ENCODE measurements at regions not wholly inside any gene's neighbourhood (a gene's known extent, or its start where the extent isn't known, plus 50 kb on each side); places are given as distances from the start of the nearest gene placed in this dataset.
"Not testable (repeated sequence)": the region's sequence is repeated elsewhere in the genome, so short reads cannot be mapped to it uniquely, and the experiment has no call there.

DNA sequence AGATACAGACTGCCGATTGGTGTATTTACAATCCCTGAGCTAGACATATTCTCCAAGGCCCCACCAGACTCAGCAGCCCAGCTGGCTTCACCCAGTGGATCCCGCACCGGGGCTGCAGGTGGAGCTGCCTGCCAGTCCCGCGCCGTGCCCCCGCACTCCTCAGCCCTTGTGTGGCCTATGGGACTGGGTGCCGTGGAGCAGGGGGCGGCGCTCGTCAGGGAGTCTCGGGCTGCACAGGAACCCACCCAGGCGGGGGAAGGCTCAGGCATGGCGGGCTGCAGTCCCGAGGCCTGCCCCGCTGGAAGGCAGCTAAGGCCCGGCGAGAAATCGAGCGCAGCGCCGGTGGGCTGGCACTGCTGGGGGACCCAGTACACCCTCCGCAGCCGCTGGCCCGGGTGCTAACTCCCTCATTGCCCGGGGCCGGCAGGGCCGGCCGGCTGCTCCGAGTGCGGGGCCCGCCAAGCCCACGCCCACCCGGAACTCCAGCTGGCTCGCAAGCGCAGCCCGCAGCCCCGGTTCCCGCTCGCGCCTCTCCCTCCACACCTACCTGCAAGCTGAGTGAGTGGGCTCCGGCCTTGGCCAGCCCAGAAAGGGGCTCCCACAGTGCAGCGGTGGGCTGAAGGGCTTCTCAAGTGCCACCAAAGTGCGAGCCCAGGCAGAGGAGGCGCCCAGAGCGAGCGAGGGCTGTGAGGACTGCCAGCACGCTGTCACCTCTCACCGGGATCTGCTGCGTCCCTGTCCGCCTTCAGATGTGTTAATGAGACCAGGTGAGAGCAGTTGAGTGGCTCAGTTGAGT lies 137.8 kb upstream of the LCORL start:
- not testable (repeated sequence) for H4K8ac ChIP-seq (ENCODE audit: low read length); H3K36me3 ChIP-seq (ENCODE audit: control insufficient read depth in 1 of 2, insufficient read depth in 2 of 2, low read depth in 1 of 2, low read length in 2 of 2); DNase-seq; H2BK12ac ChIP-seq (ENCODE audit: low read length in 2 of 2); H3K79me1 ChIP-seq (replicated peaks; ENCODE audit: low read length, poor library complexity, severe bottlenecking); H3K4me1 ChIP-seq (ENCODE audit: control insufficient read depth, insufficient read depth, low read depth, low read length); H3K23ac ChIP-seq (ENCODE audit: low read length in 2 of 2); H3K27ac ChIP-seq (ENCODE audit: low read length, poor library complexity, severe bottlenecking); H2AK5ac ChIP-seq (ENCODE audit: low read length, severe bottlenecking); H2BK15ac ChIP-seq (ENCODE audit: low read depth, poor library complexity, severe bottlenecking); H3K4me2 ChIP-seq (ENCODE audit: low read length, poor library complexity, severe bottlenecking); H3K4ac ChIP-seq (ENCODE audit: low read depth in 1 of 2, low read length in 2 of 2); H3K9ac ChIP-seq (ENCODE audit: low read length); H3K27me3 ChIP-seq (ENCODE audit: control insufficient read depth in 1 of 2, insufficient read depth in 1 of 2, low read length in 2 of 2); H2AFZ ChIP-seq (ENCODE audit: low read depth, low read length); H3K4me3 ChIP-seq (ENCODE audit: insufficient read depth in 1 of 2, low read depth in 1 of 2, low read length in 2 of 2); H3K14ac ChIP-seq (ENCODE audit: low read length in 2 of 2); H2BK5ac ChIP-seq (ENCODE audit: low read depth, low read length, poor library complexity, severe bottlenecking); H3K18ac ChIP-seq (ENCODE audit: low read depth in 1 of 2, low read length in 2 of 2); H2BK120ac ChIP-seq (ENCODE audit: low read depth, low read length); H4K91ac ChIP-seq (ENCODE audit: low read length)
- peaks cover 12% of the 10 kb centered on the region for H3K9me3 ChIP-seq (ENCODE audit: control insufficient read depth, low read length)
- WGBS: 90% methylated on average over 39 of the region's 51 CpGs

DNA sequence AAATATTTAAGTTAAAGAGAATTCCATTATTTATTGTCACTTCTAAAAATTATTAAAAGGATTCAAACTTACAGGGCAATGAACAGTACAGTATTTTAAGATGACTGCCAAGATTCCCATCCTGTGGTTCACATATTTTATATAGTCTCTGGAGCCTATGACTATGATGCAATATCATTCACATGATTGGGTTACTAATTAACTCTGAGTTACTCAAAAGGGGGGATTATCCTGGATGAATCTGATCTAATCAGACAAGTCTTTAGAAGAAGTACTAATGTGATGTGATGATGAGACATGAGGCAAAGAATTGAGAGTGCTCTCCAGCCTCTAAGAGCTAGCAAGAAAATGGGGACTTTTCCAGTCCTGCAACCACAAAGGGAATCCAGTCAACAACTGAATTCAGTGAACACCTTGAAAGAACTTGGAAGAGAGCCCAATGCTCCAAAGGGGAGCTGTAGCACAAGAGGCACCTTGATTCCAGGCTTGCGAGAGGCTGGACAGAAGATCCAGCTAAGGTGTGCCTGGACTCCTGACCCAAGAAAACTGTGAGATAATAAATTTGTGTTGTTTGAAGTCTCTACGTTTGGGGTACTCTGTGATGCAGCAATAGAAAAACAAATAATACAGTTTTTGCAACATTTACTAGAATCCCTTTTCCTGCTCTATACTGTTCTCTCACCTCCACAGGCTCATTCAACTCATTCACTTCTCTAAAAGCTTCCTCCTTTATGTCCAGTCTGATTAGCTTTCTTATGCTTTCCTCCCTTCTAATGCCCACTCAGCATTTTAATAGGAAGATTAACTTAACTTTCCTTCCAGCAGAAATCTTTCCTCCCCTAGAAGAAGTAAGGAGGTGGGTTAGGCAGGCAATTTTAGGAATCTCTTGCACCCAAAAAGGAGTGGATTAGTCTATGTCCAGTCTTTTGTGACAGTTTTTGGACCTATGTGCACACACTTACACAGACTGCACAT lies 133.8 kb upstream of the LCORL start:
- H3K4me2 ChIP-seq (ENCODE audit: low read length, poor library complexity, severe bottlenecking): no peak overlapping the region
- H3K27me3 ChIP-seq (ENCODE audit: control insufficient read depth in 1 of 2, insufficient read depth in 1 of 2, low read length in 2 of 2): no peaks in the 10 kb centered on the region
- H4K8ac ChIP-seq (ENCODE audit: low read length): no peak overlapping the region
- no peak for DNase-seq
- H2BK120ac ChIP-seq (ENCODE audit: low read depth, low read length): no peak overlapping the region
- no peak overlapping the region for H3K14ac ChIP-seq (ENCODE audit: low read length in 2 of 2)
- no peaks in the 10 kb centered on the region for H3K36me3 ChIP-seq (ENCODE audit: control insufficient read depth in 1 of 2, insufficient read depth in 2 of 2, low read depth in 1 of 2, low read length in 2 of 2)
- no peak overlapping the region for H2AK5ac ChIP-seq (ENCODE audit: low read length, severe bottlenecking)
- H3K79me1 ChIP-seq (replicated peaks; ENCODE audit: low read length, poor library complexity, severe bottlenecking): no peaks in the 10 kb centered on the region
- H3K9me3 ChIP-seq (ENCODE audit: control insufficient read depth, low read length): peaks cover 11% of the 10 kb centered on the region
- H2BK15ac ChIP-seq (ENCODE audit: low read depth, poor library complexity, severe bottlenecking): no peak overlapping the region
- H2BK12ac ChIP-seq (ENCODE audit: low read length in 2 of 2): no peak overlapping the region
- H3K18ac ChIP-seq (ENCODE audit: low read depth in 1 of 2, low read length in 2 of 2): no peak overlapping the region
- no peak overlapping the region for H4K91ac ChIP-seq (ENCODE audit: low read length)
- no peak overlapping the region for H3K9ac ChIP-seq (ENCODE audit: low read length)
- no peak overlapping the region for H3K4ac ChIP-seq (ENCODE audit: low read depth in 1 of 2, low read length in 2 of 2)
- H3K4me3 ChIP-seq (ENCODE audit: insufficient read depth in 1 of 2, low read depth in 1 of 2, low read length in 2 of 2): no peak overlapping the region
- H3K23ac ChIP-seq (ENCODE audit: low read length in 2 of 2): no peak overlapping the region
- H3K4me1 ChIP-seq (ENCODE audit: control insufficient read depth, insufficient read depth, low read depth, low read length): no peaks in the 10 kb centered on the region
- H2BK5ac ChIP-seq (ENCODE audit: low read depth, low read length, poor library complexity, severe bottlenecking): no peak overlapping the region
- H3K27ac ChIP-seq (ENCODE audit: low read length, poor library complexity, severe bottlenecking): no peak overlapping the region
- H2AFZ ChIP-seq (ENCODE audit: low read depth, low read length): no peak overlapping the region
- 79% methylated on average over 2 of the region's 2 CpGs for WGBS

DNA sequence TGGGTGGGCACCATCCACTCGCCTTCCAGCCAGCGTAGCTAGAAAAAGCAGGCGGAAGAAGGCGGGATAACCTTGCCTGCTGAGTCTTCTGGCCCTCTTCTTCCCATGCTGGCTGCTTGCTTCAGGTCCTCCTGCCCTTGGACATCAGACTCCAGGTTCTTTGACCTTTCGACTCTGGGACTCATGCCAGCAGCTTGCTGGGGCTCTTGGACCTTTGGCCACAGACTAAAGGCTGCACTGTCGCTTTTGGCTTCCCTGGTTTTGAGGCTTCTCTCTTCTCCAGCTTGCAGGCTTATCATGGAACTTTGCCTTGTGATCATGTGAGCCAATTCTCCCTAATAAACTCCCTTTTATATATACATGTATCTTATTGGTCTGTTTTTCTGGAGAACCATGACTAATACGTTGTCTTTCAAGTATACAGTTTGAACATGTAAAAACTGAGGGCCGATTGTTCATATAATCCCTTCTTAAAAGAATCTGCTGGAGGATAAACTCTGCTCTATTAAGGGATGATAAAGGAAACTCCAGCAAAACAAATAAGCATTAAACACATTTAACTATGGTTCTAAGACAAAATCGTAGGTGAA lies 116.6 kb upstream of the LCORL start:
- Histone ChIP-seq H2BK12ac (ENCODE audit: low read length in 2 of 2) (no peak overlapping the region), H3K4me2 (ENCODE audit: low read length, poor library complexity, severe bottlenecking) (no peak overlapping the region), H3K9me3 (ENCODE audit: control insufficient read depth, low read length) (peaks cover 6% of the 10 kb centered on the region), H3K27me3 (ENCODE audit: control insufficient read depth in 1 of 2, insufficient read depth in 1 of 2, low read length in 2 of 2) (no peaks in the 10 kb centered on the region), H3K4ac (ENCODE audit: low read depth in 1 of 2, low read length in 2 of 2) (no peak overlapping the region), H4K91ac (ENCODE audit: low read length) (no peak overlapping the region), H3K23ac (ENCODE audit: low read length in 2 of 2) (no peak overlapping the region), H3K9ac (ENCODE audit: low read length) (no peak overlapping the region), H3K4me3 (ENCODE audit: insufficient read depth in 1 of 2, low read depth in 1 of 2, low read length in 2 of 2) (no peak overlapping the region), H3K79me1 (replicated peaks; ENCODE audit: low read length, poor library complexity, severe bottlenecking) (no peaks in the 10 kb centered on the region), H3K18ac (ENCODE audit: low read depth in 1 of 2, low read length in 2 of 2) (no peak overlapping the region), H2BK120ac (ENCODE audit: low read depth, low read length) (no peak overlapping the region), H2BK5ac (ENCODE audit: low read depth, low read length, poor library complexity, severe bottlenecking) (no peak overlapping the region), H2BK15ac (ENCODE audit: low read depth, poor library complexity, severe bottlenecking) (no peak overlapping the region), H2AFZ (ENCODE audit: low read depth, low read length) (no peak overlapping the region), H3K4me1 (ENCODE audit: control insufficient read depth, insufficient read depth, low read depth, low read length) (no peaks in the 10 kb centered on the region), H3K27ac (ENCODE audit: low read length, poor library complexity, severe bottlenecking) (no peak overlapping the region), H3K36me3 (ENCODE audit: control insufficient read depth in 1 of 2, insufficient read depth in 2 of 2, low read depth in 1 of 2, low read length in 2 of 2) (no peaks in the 10 kb centered on the region), H3K14ac (ENCODE audit: low read length in 2 of 2) (no peak overlapping the region), H2AK5ac (ENCODE audit: low read length, severe bottlenecking) (no peak overlapping the region), H4K8ac (ENCODE audit: low read length) (no peak overlapping the region)
- DNase-seq: no peak
- WGBS: 83% methylated on average over 7 of the region's 9 CpGs

DNA sequence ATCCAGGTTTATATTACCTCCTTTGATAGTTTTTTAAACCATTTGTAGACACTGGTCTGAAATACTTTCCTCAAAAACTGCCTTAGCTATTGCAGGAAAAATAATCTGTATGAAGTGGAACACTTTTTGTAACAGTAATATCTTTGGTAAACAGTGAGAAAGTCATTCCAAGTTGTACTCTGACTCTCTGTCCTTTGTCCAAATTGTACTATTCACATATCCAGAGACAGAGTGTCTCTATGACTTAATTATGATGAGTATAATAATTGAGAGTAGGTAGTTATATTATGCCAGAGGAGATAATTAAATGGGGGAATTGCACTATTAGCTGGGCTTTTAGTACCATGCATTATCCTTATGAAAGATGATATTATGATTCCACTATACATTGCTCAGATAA lies 112.6 kb upstream of the LCORL start:
- H3K27ac ChIP-seq (ENCODE audit: low read length, poor library complexity, severe bottlenecking): no peak overlapping the region
- DNase-seq: no peak
- H3K4ac ChIP-seq (ENCODE audit: low read depth in 1 of 2, low read length in 2 of 2): no peak overlapping the region
- no peak overlapping the region for H3K4me3 ChIP-seq (ENCODE audit: insufficient read depth in 1 of 2, low read depth in 1 of 2, low read length in 2 of 2)
- H2AFZ ChIP-seq (ENCODE audit: low read depth, low read length): no peak overlapping the region
- no peak overlapping the region for H3K4me2 ChIP-seq (ENCODE audit: low read length, poor library complexity, severe bottlenecking)
- H3K27me3 ChIP-seq (ENCODE audit: control insufficient read depth in 1 of 2, insufficient read depth in 1 of 2, low read length in 2 of 2): no peaks in the 10 kb centered on the region
- no peak overlapping the region for H2BK5ac ChIP-seq (ENCODE audit: low read depth, low read length, poor library complexity, severe bottlenecking)
- H3K14ac ChIP-seq (ENCODE audit: low read length in 2 of 2): no peak overlapping the region
- H4K8ac ChIP-seq (ENCODE audit: low read length): no peak overlapping the region
- H3K36me3 ChIP-seq (ENCODE audit: control insufficient read depth in 1 of 2, insufficient read depth in 2 of 2, low read depth in 1 of 2, low read length in 2 of 2): no peaks in the 10 kb centered on the region
- peaks cover 6% of the 10 kb centered on the region for H3K9me3 ChIP-seq (ENCODE audit: control insufficient read depth, low read length)
- H2AK5ac ChIP-seq (ENCODE audit: low read length, severe bottlenecking): no peak overlapping the region
- H3K18ac ChIP-seq (ENCODE audit: low read depth in 1 of 2, low read length in 2 of 2): no peak overlapping the region
- no peak overlapping the region for H3K23ac ChIP-seq (ENCODE audit: low read length in 2 of 2)
- H2BK120ac ChIP-seq (ENCODE audit: low read depth, low read length): no peak overlapping the region
- H2BK12ac ChIP-seq (ENCODE audit: low read length in 2 of 2): no peak overlapping the region
- H3K79me1 ChIP-seq (replicated peaks; ENCODE audit: low read length, poor library complexity, severe bottlenecking): no peaks in the 10 kb centered on the region
- H4K91ac ChIP-seq (ENCODE audit: low read length): no peak overlapping the region
- no peaks in the 10 kb centered on the region for H3K4me1 ChIP-seq (ENCODE audit: control insufficient read depth, insufficient read depth, low read depth, low read length)
- H2BK15ac ChIP-seq (ENCODE audit: low read depth, poor library complexity, severe bottlenecking): no peak overlapping the region
- no peak overlapping the region for H3K9ac ChIP-seq (ENCODE audit: low read length)

Data from mesenchymal stem cell (in vitro differentiated cells and primary cell).